B cell (primary cell): ENCODE measurements at regions not wholly inside any gene's neighbourhood (a gene's known extent, or its start where the extent isn't known, plus 50 kb on each side); places are given as distances from the start of the nearest gene placed in this dataset.

Experiments
- ATAC-seq: fragments of 200-7000 bp; cut with Tn5 transposase; one replicate; pipeline ENCODE4 v1.10.0; 2021; ENCODE audit warnings: low read depth, mild to moderate bottlenecking, moderate number of reproducible peaks, moderate library complexity
- CTCF ChIA-PET: fragments of 350-600 bp; sonication (Branson Sonifier 250); formaldehyde crosslinking; loops from one replicate; lab custom pipeline; 2021; ENCODE audit warnings: antibody characterized with exemption, inconsistent platforms; lab: Charles Lee
- POLR2A ChIA-PET: fragments of 350-600 bp; sonication (Branson Sonifier 250); formaldehyde crosslinking; loops from one replicate; lab custom pipeline; 2021; ENCODE audit warnings: antibody characterized with exemption; lab: Charles Lee
- DNase-seq: peaks from one replicate; pipeline ENCODE4 v3.0.0; 2013
- H2AFZ ChIP-seq: 2 replicates; pipeline ENCODE4 v1.6.1; 2012; ENCODE audit warnings: mild to moderate bottlenecking, low read depth, low read length; ENCODE audit not compliant: insufficient read depth, poor library complexity, severe bottlenecking
- H3K27ac ChIP-seq, 2 donors: 1 replicate in 1 of 2; 2 replicates in 1 of 2; pipeline ENCODE4 v1.5.1; 2012 to 2013; ENCODE audit warnings: low read length in 2 of 2, mild to moderate bottlenecking in 2 of 2, moderate library complexity in 1 of 2
- H3K27me3 ChIP-seq, 4 experiments: fragments of 200-600 bp in 1 of 4; sonication (generic) in 1 of 4; replicated peaks in 1 of 4; 1 replicate in 2 of 4; 2 replicates in 2 of 4; pipeline versions ENCODE4 v1.6.1 to v1.7.0; 2013 to 2016; ENCODE audit warnings: low read length in 3 of 4, mild to moderate bottlenecking in 2 of 4, mixed read lengths in 1 of 4, moderate library complexity in 1 of 4; ENCODE audit not compliant: insufficient read depth in 4 of 4, control insufficient read depth in 3 of 4; ENCODE audit errors: control extremely low read depth in 1 of 4
- H3K36me3 ChIP-seq, 2 experiments: replicated peaks in 1 of 2; 1 replicate in 1 of 2; 2 replicates in 1 of 2; pipeline versions ENCODE4 v1.6.1 to v1.7.1; 2013; ENCODE audit warnings: low read length in 1 of 2; ENCODE audit not compliant: insufficient read depth in 2 of 2, control insufficient read depth in 1 of 2; ENCODE audit errors: control extremely low read depth in 1 of 2, extremely low read depth in 1 of 2
- H3K4me1 ChIP-seq, 2 donors: fragments of 200-600 bp in 1 of 2; sonication (generic) in 1 of 2; 1 replicate in 1 of 2; 2 replicates in 1 of 2; pipeline versions ENCODE4 v1.5.1 to v1.6.1; 2013 to 2017; ENCODE audit warnings: low read length in 2 of 2; ENCODE audit not compliant: control insufficient read depth in 2 of 2, insufficient read depth in 2 of 2
- H3K4me2 ChIP-seq: replicated peaks from 2 replicates; pipeline ENCODE3; 2012; ENCODE audit warnings: mild to moderate bottlenecking, low read depth, low read length; ENCODE audit not compliant: poor library complexity, severe bottlenecking
- H3K4me3 ChIP-seq, 5 experiments: fragments of 200-600 bp in 1 of 5; sonication (generic) in 1 of 5; 1 replicate in 3 of 5; 2 replicates in 2 of 5; pipeline versions ENCODE4 v1.5.1 to v1.7.0; 2011 to 2016; ENCODE audit warnings: low read length in 4 of 5, mild to moderate bottlenecking in 4 of 5, low read depth in 2 of 5, control low read depth in 1 of 5, moderate library complexity in 1 of 5; ENCODE audit not compliant: insufficient read depth in 1 of 5; ENCODE audit errors: control extremely low read depth in 1 of 5, extremely low read depth in 1 of 5
- H3K79me2 ChIP-seq: fragments of 200-600 bp; sonication (generic); one replicate; pipeline ENCODE4 v1.6.0; 2016; ENCODE audit warnings: low read length; ENCODE audit not compliant: control insufficient read depth, insufficient read depth
- H3K9ac ChIP-seq: fragments of 200-600 bp; sonication (generic); 2 replicates; pipeline ENCODE4 v1.6.1; 2017; ENCODE audit warnings: mild to moderate bottlenecking, low read length, moderate library complexity
- H3K9me3 ChIP-seq, 3 donors: one replicate each; pipeline versions ENCODE4 v1.6.1 to v1.7.1; 2013; ENCODE audit warnings: low read length in 2 of 3; ENCODE audit not compliant: control insufficient read depth in 2 of 3, insufficient read depth in 1 of 3; ENCODE audit errors: control extremely low read depth in 1 of 3
- H4K20me1 ChIP-seq: 2 replicates; pipeline ENCODE4 v1.6.0; 2012; ENCODE audit warnings: mild to moderate bottlenecking, low read length; ENCODE audit not compliant: insufficient read depth, control insufficient read depth, poor library complexity, severe bottlenecking
- H3K27ac Mint-ChIP-seq: one replicate; pipeline ENCODE4 v1.8.0; 2021; ENCODE audit warnings: mixed read lengths
- H3K27me3 Mint-ChIP-seq: one replicate; pipeline ENCODE4 v1.8.0; 2021; ENCODE audit warnings: mixed read lengths
- H3K4me1 Mint-ChIP-seq: one replicate; pipeline ENCODE4 v1.8.0; 2021; ENCODE audit warnings: mixed read lengths
- H3K4me3 Mint-ChIP-seq: one replicate; pipeline ENCODE4 v1.8.0; 2021; ENCODE audit warnings: mixed read lengths
- H3K9me3 Mint-ChIP-seq: one replicate; pipeline ENCODE4 v1.8.0; 2022; ENCODE audit warnings: mixed read lengths; ENCODE audit not compliant: insufficient read depth
- EZH2 ChIP-seq: IDR thresholded peaks from 2 replicates; pipeline ENCODE4 v1.6.1; 2012; ENCODE audit warnings: borderline replicate concordance, low read depth, mild to moderate bottlenecking, moderate library complexity, low read length; ENCODE audit not compliant: insufficient read depth, poor library complexity, severe bottlenecking
- WGBS: methylation state at CpG from one replicate; pipeline ENCODE4 v1.1.5; 2013; ENCODE audit warnings: missing lambda C conversion rate; ENCODE audit not compliant: insufficient coverage; 5-methylcytosine and 5-hydroxymethylcytosine counted together
- intact Hi-C: fragments of 100-400 bp; cut with micrococcal nuclease; formaldehyde crosslinking; loops from one replicate; pipeline ENCODE4 v1.10.0; 2022
- TF ChIP-seq, protein P1 (sequence below): fragments of 200-600 bp; IDR thresholded peaks from one replicate; pipeline ENCODE4 v1.8.0; 2022; ENCODE audit warnings: antibody characterized with exemption, mild to moderate bottlenecking

DNA sequence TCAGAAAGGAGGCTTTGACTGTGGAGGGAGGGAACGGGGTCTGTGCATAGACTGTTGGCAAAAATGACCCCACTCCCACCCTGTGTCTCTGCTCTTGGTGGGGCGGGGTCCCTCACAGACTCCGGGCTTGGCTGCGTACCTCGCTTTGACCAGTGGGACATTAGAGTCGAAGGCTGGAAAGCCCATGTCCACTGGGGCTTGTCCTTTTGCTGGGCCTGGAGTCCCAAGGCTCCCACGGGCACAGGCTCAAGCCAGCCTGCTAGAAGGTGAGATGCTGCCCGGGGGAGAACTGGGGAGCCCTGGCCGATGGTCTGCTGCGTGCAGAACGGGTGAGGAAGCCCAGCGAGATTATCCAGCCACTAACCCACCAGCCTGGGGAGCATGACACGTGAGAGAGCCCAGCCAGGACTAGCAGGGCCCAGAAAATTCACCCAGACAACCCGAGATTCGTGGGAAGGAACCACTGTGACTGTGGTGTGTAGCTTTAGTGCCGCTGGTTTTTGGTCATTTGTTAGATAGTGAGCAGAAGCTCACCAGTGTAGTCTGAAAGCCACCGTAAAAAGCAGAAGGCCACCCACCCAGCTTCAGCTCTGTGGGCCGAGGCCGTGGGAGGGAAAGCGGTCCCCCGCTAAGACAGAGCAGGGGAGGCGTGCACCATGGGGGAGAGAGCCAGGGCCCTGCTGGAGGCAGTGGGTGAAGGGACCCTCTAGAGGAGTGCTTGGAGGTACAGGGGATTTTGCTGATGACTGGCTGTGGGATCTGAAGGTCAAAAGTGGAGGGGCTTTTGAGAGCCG lies 78.3 kb upstream of the C1orf174 start:
- no peak for DNase-seq
- no peak for ATAC-seq
- TF ChIP-seq, protein P1, sequence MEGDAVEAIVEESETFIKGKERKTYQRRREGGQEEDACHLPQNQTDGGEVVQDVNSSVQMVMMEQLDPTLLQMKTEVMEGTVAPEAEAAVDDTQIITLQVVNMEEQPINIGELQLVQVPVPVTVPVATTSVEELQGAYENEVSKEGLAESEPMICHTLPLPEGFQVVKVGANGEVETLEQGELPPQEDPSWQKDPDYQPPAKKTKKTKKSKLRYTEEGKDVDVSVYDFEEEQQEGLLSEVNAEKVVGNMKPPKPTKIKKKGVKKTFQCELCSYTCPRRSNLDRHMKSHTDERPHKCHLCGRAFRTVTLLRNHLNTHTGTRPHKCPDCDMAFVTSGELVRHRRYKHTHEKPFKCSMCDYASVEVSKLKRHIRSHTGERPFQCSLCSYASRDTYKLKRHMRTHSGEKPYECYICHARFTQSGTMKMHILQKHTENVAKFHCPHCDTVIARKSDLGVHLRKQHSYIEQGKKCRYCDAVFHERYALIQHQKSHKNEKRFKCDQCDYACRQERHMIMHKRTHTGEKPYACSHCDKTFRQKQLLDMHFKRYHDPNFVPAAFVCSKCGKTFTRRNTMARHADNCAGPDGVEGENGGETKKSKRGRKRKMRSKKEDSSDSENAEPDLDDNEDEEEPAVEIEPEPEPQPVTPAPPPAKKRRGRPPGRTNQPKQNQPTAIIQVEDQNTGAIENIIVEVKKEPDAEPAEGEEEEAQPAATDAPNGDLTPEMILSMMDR, result no peak
- no peak for TF ChIP-seq EZH2
- no peaks in the 10 kb centered on the region for H3K79me2 ChIP-seq
- no peaks in the 10 kb centered on the region for H4K20me1 ChIP-seq
- intact Hi-C loops, result no loop called here
- H3K9ac ChIP-seq, result no peak overlapping the region
- no peak overlapping the region for H3K4me2 ChIP-seq
- Mint-ChIP-seq H3K27me3 (peaks cover 11% of the 10 kb centered on the region), H3K4me1 (no peaks in the 10 kb centered on the region), H3K4me3 (no peak overlapping the region), H3K27ac (no peak overlapping the region), H3K9me3 (peaks cover 3% of the 10 kb centered on the region)
- ChIA-PET CTCF (no interaction called here), POLR2A (no interaction called here)
- no peaks in the 10 kb centered on the region for H3K36me3 ChIP-seq
- H3K4me3 ChIP-seq, result no peak overlapping the region
- H3K27me3 ChIP-seq, result no peaks in the 10 kb centered on the region
- 85% methylated on average over 22 of the region's 23 CpGs for WGBS
- peaks cover 0 to 11% (median 0%) of the 10 kb centered on the region in 3 donors for H3K9me3 ChIP-seq
- H3K4me1 ChIP-seq, result no peaks in the 10 kb centered on the region
- no peak overlapping the region for H3K27ac ChIP-seq
- H2AFZ ChIP-seq, result no peak overlapping the region

DNA sequence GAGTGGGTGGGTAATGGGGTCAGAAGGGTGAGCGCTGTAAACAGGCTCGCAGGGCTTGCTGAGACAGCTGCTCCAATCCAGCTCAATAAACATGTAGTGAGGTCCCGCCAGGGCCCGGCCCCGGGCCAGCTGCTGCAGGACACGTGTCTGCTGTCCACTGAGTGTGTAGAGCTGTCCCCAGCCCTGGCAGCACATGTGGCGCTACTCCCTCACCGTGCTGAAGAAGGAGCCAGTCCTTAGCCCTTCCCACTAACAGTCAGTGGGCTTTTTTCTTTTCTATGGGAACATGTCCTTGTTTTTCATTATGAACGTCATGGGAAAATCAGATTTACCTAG lies 78.9 kb upstream of the C1orf174 start:
- Histone ChIP-seq H3K36me3 (no peaks in the 10 kb centered on the region), H3K9ac (no peak overlapping the region), H3K79me2 (no peaks in the 10 kb centered on the region), H2AFZ (no peak overlapping the region), H4K20me1 (no peaks in the 10 kb centered on the region), H3K4me1 (no peaks in the 10 kb centered on the region), H3K27me3 (no peaks in the 10 kb centered on the region), H3K4me2 (no peak overlapping the region), H3K4me3 (no peak overlapping the region), H3K9me3 (peaks cover 0 to 11% (median 0%) of the 10 kb centered on the region in 3 donors), H3K27ac (no peak overlapping the region)
- no peak overlapping the region for H3K27ac Mint-ChIP-seq
- DNase-seq (no peak), ATAC-seq (no peak)
- intact Hi-C loops, result no loop called here
- POLR2A ChIA-PET, result no interaction called here
- no peak for TF ChIP-seq EZH2
- TF ChIP-seq, protein P1, result no peak
- WGBS, result 73% methylated on average over 8 of the region's 9 CpGs
- H3K27me3 Mint-ChIP-seq, result peaks cover 11% of the 10 kb centered on the region
- H3K9me3 Mint-ChIP-seq, result peaks cover 3% of the 10 kb centered on the region
- H3K4me1 Mint-ChIP-seq, result no peaks in the 10 kb centered on the region
- no peak overlapping the region for H3K4me3 Mint-ChIP-seq
- CTCF ChIA-PET, result no interaction called here
